Kidney (tissue), 13 donors: ENCODE measurements at regions not wholly inside any gene's neighbourhood (a gene's known extent, or its start where the extent isn't known, plus 50 kb on each side); places are given as distances from the start of the nearest gene placed in this dataset.
A peak's percentile ranks its signal among the peaks of the same experiment; 100 is the strongest.
"Not testable (repeated sequence)": the region's sequence is repeated elsewhere in the genome, so short reads cannot be mapped to it uniquely, and the experiment has no call there.

ENCODE experiments used
- DNase-seq, 5 donors: peaks; one replicate each; pipeline ENCODE4 v3.0.0-alpha.2; 2013 to 2020
- FAIRE-seq: peaks from 2 replicates; lab custom pipeline; 2012; peaks lifted over from hg19 to GRCh38; lab: Jason Lieb, UNC
- H3K27ac ChIP-seq, 2 donors: one replicate each; pipeline ENCODE4 v1.7.0; 2013; ENCODE audit warnings: low read depth in 2 of 2, low read length in 2 of 2, inconsistent platforms in 1 of 2
- H3K27me3 ChIP-seq: one replicate; pipeline ENCODE4 v1.7.1; 2013; ENCODE audit warnings: low read length, inconsistent platforms; ENCODE audit not compliant: control insufficient read depth, insufficient read depth
- H3K36me3 ChIP-seq, 3 donors: one replicate each; pipeline versions ENCODE4 v1.7.0 to v1.7.1; 2013; ENCODE audit warnings: low read length in 3 of 3, control low read depth in 1 of 3, inconsistent platforms in 1 of 3; ENCODE audit not compliant: insufficient read depth in 3 of 3, control insufficient read depth in 2 of 3
- H3K4me1 ChIP-seq, 3 donors: one replicate each; pipeline versions ENCODE4 v1.7.0 to v1.7.1; 2013; ENCODE audit warnings: low read length in 3 of 3, inconsistent platforms in 1 of 3, low read depth in 1 of 3; ENCODE audit not compliant: control insufficient read depth in 2 of 3, insufficient read depth in 2 of 3
- H3K4me3 ChIP-seq, 3 donors: one replicate each; pipeline versions ENCODE4 v1.7.0 to v1.8.1; 2013; ENCODE audit warnings: low read length in 3 of 3, control low read depth in 1 of 3, inconsistent platforms in 1 of 3
- H3K9ac ChIP-seq, 3 donors: one replicate each; pipeline versions ENCODE4 v1.7.0 to v1.7.1; 2013; ENCODE audit warnings: low read length in 3 of 3, control low read depth in 1 of 3, inconsistent platforms in 1 of 3
- H3K9me3 ChIP-seq, 3 donors: one replicate each; pipeline versions ENCODE4 v1.7.0 to v1.7.1; 2013; ENCODE audit warnings: low read length in 3 of 3, control low read depth in 1 of 3, inconsistent platforms in 1 of 3; ENCODE audit not compliant: control insufficient read depth in 2 of 3, insufficient read depth in 1 of 3
- CTCF ChIP-seq: IDR thresholded peaks from 3 replicates; pipeline ENCODE4 v1.5.1; 2012; ENCODE audit warnings: mild to moderate bottlenecking, moderate library complexity, borderline replicate concordance; ENCODE audit not compliant: insufficient read depth; ENCODE audit errors: extremely low read depth
- intact Hi-C: fragments of 100-400 bp; cut with DNase I; formaldehyde crosslinking; loops from one replicate; pipeline ENCODE4 v1.11.1; 2022
- donor health status: control.
- donor health status: control.
- donor health status: control.
- donor health status: control.
- donor health status: control.
- donor health status: DM: yes; HTN: yes; CAD: no.
- donor health status: Normal renal cell carcinoma (clear cell type).

GRCh38 chr2:182545420-182546167, 118.8 kb upstream of the PDE1A start:
- Histone ChIP-seq H3K36me3 (no peaks in the 10 kb centered on the region), H3K9me3 (no peaks in the 10 kb centered on the region), H3K9ac (no peak overlapping the region), H3K27me3 (no peaks in the 10 kb centered on the region), H3K4me3 (no peak overlapping the region), H3K4me1 (no peaks in the 10 kb centered on the region), H3K27ac (no peak overlapping the region)
- peak in 1 of 5 donors; percentile 14 for DNase-seq
- TF ChIP-seq CTCF: no peak
- FAIRE-seq: no peak
- intact Hi-C loops: no loop called here

GRCh38 chr2:182548031-182548950, 121.5 kb upstream of the PDE1A start:
- H3K27me3 ChIP-seq: no peaks in the 10 kb centered on the region
- H3K4me1 ChIP-seq: no peaks in the 10 kb centered on the region
- H3K9ac ChIP-seq: no peak overlapping the region
- FAIRE-seq (no peak), DNase-seq (peak in 1 of 5 donors; percentile 10)
- TF ChIP-seq CTCF: no peak
- intact Hi-C loops: no loop called here
- H3K36me3 ChIP-seq: no peaks in the 10 kb centered on the region
- H3K27ac ChIP-seq: no peak overlapping the region
- no peaks in the 10 kb centered on the region for H3K9me3 ChIP-seq
- H3K4me3 ChIP-seq: no peak overlapping the region

GRCh38 chr2:182550234-182550633, 123.4 kb upstream of the PDE1A start:
- Histone ChIP-seq H3K9ac (no peak overlapping the region), H3K9me3 (no peaks in the 10 kb centered on the region), H3K4me1 (no peaks in the 10 kb centered on the region), H3K27me3 (no peaks in the 10 kb centered on the region), H3K4me3 (no peak overlapping the region), H3K36me3 (no peaks in the 10 kb centered on the region), H3K27ac (no peak overlapping the region)
- intact Hi-C loops: no loop called here
- TF ChIP-seq CTCF: no peak
- FAIRE-seq (no peak), DNase-seq (no peak)

- H3K9me3 ChIP-seq, H3K27ac ChIP-seq, H3K4me1 ChIP-seq, H3K4me3 ChIP-seq, H3K9ac ChIP-seq, H3K27me3 ChIP-seq, DNase-seq, FAIRE-seq, intact Hi-C loops, H3K36me3 ChIP-seq: not testable (repeated sequence)
These were observed 125.4 kb upstream of the PDE1A start for GRCh38 chr2:182552232-182552631.

- DNase-seq: not testable (repeated sequence)
These were observed 125.9 kb upstream of the PDE1A start for GRCh38 chr2:182552785-182553184.

More at GRCh38 chr2:182552785-182553184, 125.9 kb upstream of the PDE1A start:
- H3K4me3 ChIP-seq, intact Hi-C loops, H3K9ac ChIP-seq, H3K27me3 ChIP-seq, FAIRE-seq, H3K36me3 ChIP-seq, H3K4me1 ChIP-seq, H3K9me3 ChIP-seq, H3K27ac ChIP-seq: not testable (repeated sequence)
